Right cardiac atrium (tissue), 5 donors: ENCODE measurements at regions not wholly inside any gene's neighbourhood (a gene's known extent, or its start where the extent isn't known, plus 50 kb on each side); places are given as distances from the start of the nearest gene placed in this dataset.
"Not testable (repeated sequence)": the region's sequence is repeated elsewhere in the genome, so short reads cannot be mapped to it uniquely, and the experiment has no call there.

Source experiments
- ATAC-seq, 2 donors: fragments of 200-7000 bp; cut with Tn5 transposase; one replicate each; pipeline versions ENCODE4 v1.8.0 to v1.9.1; 2020; ENCODE audit warnings: moderate library complexity in 2 of 2, mild to moderate bottlenecking in 1 of 2
- DNase-seq, 3 donors: peaks; one replicate each; pipeline ENCODE4 v3.0.0-alpha.2; 2020
- H3K27ac ChIP-seq: one replicate; pipeline ENCODE4 v1.5.1; 2013; ENCODE audit warnings: mild to moderate bottlenecking, low read length, control low read depth, moderate library complexity
- H3K27me3 ChIP-seq: one replicate; pipeline ENCODE4 v1.6.1; 2013; ENCODE audit not compliant: control insufficient read depth, insufficient read depth
- H3K4me1 ChIP-seq: one replicate; pipeline ENCODE4 v1.6.1; 2013; ENCODE audit warnings: low read length; ENCODE audit not compliant: control insufficient read depth, insufficient read depth
- H3K4me3 ChIP-seq: one replicate; pipeline ENCODE4 v1.5.1; 2013; ENCODE audit warnings: low read length, control low read depth
- H3K9me3 ChIP-seq: one replicate; pipeline ENCODE4 v1.6.1; 2013; ENCODE audit warnings: low read length; ENCODE audit not compliant: control insufficient read depth
- WGBS: extraction: QIAGEN DNeasy Blood & Tissue Kit; methylation state at CpG from one replicate; pipeline ENCODE4 v1.1.7; 2013; 5-methylcytosine and 5-hydroxymethylcytosine counted together
- intact Hi-C, 4 donors: fragments of 100-400 bp; cut with DNase I; formaldehyde crosslinking; loops; one replicate each; pipeline versions ENCODE4 v1.11.0 to v1.14.0; 2022 to 2023
- donor health status: healthy with polysubstance abuse.
- donor health status: DM: no; HTN: yes; CAD: no.
- donor health status: DM: no; HTN: no; CAD: no.
- donor health status: DM: no; HTN: yes; CAD: no; lungs with severe emphysema.
- donor health status: DM: yes; HTN: yes; CAD: no.

- WGBS, result 70% methylated on average over 3 of the region's 3 CpGs
- Histone ChIP-seq H3K27me3 (no peaks in the 10 kb centered on the region), H3K27ac (no peak overlapping the region), H3K4me3 (no peak overlapping the region), H3K9me3 (no peaks in the 10 kb centered on the region), H3K4me1 (no peaks in the 10 kb centered on the region)
- DNase-seq (no peak), ATAC-seq (no peak)
- intact Hi-C loops, result no loop called here
Measured at GRCh38 chr9:29397148-29397547, 1823.9 kb upstream of the C9orf72 start.

GRCh38 chr9:29416204-29416603 is 1842.9 kb upstream of the C9orf72 start:
- WGBS, result 84% methylated on average over 2 of the region's 2 CpGs
- DNase-seq, result no peak
- Histone ChIP-seq H3K27ac (no peak overlapping the region), H3K4me3 (no peak overlapping the region), H3K4me1 (no peaks in the 10 kb centered on the region), H3K27me3 (no peaks in the 10 kb centered on the region), H3K9me3 (no peaks in the 10 kb centered on the region)
- intact Hi-C loops, result no loop called here
- ATAC-seq, result no peak

GRCh38 chr9:29422438-29422837 is 1849.2 kb upstream of the C9orf72 start:
- Histone ChIP-seq H3K4me1 (no peaks in the 10 kb centered on the region), H3K4me3 (no peak overlapping the region), H3K27ac (no peak overlapping the region), H3K9me3 (no peaks in the 10 kb centered on the region), H3K27me3 (no peaks in the 10 kb centered on the region)
- intact Hi-C loops, result no loop called here
- WGBS, result 30% methylated on average over 3 of the region's 3 CpGs
- ATAC-seq, result no peak
- no peak for DNase-seq

- intact Hi-C loops, result no loop called here
- Histone ChIP-seq H3K4me1 (no peaks in the 10 kb centered on the region), H3K4me3 (no peak overlapping the region), H3K27ac (no peak overlapping the region), H3K27me3 (no peaks in the 10 kb centered on the region), H3K9me3 (no peaks in the 10 kb centered on the region)
- ATAC-seq, result no peak
- no peak for DNase-seq
Measured at GRCh38 chr9:29432191-29432590, 1858.9 kb upstream of the C9orf72 start.

- intact Hi-C loops, H3K4me3 ChIP-seq, DNase-seq, H3K27ac ChIP-seq, H3K4me1 ChIP-seq, H3K27me3 ChIP-seq, ATAC-seq, H3K9me3 ChIP-seq: not testable (repeated sequence)
- 39% methylated on average over 2 of the region's 2 CpGs for WGBS
Measured at GRCh38 chr9:29432656-29433055, 1859.4 kb upstream of the C9orf72 start.

- no peak overlapping the region for H3K4me3 ChIP-seq
- WGBS, result 81% methylated on average over 1 of the region's 1 CpG
Measured at GRCh38 chr9:29435368-29435767, 1862.1 kb upstream of the C9orf72 start.

GRCh38 chr9:29437526-29437925 is 1864.2 kb upstream of the C9orf72 start:
- 57% methylated on average over 3 of the region's 3 CpGs for WGBS
- no peak overlapping the region for H3K4me3 ChIP-seq
- no peaks in the 10 kb centered on the region for H3K9me3 ChIP-seq
- intact Hi-C loops, result no loop called here
- no peak overlapping the region for H3K27ac ChIP-seq
- DNase-seq, result no peak
- no peaks in the 10 kb centered on the region for H3K27me3 ChIP-seq
- no peaks in the 10 kb centered on the region for H3K4me1 ChIP-seq
- ATAC-seq, result no peak

More at GRCh38 chr9:29435368-29435767, 1862.1 kb upstream of the C9orf72 start:
- DNase-seq (no peak), ATAC-seq (no peak)
- H3K27ac ChIP-seq, result no peak overlapping the region
- no peaks in the 10 kb centered on the region for H3K4me1 ChIP-seq
- H3K9me3 ChIP-seq, result no peaks in the 10 kb centered on the region
- intact Hi-C loops, result no loop called here
- H3K27me3 ChIP-seq, result no peaks in the 10 kb centered on the region

GRCh38 chr9:29439961-29440360 is 1866.7 kb upstream of the C9orf72 start:
- intact Hi-C loops, result no loop called here
- no peak for DNase-seq
- Histone ChIP-seq H3K4me3 (no peak overlapping the region), H3K4me1 (no peaks in the 10 kb centered on the region), H3K27ac (no peak overlapping the region), H3K27me3 (no peaks in the 10 kb centered on the region), H3K9me3 (no peaks in the 10 kb centered on the region)
- WGBS, result 53% methylated on average over 2 of the region's 2 CpGs
- ATAC-seq, result no peak

- no peaks in the 10 kb centered on the region for H3K4me1 ChIP-seq
- DNase-seq, result no peak
- H3K27ac ChIP-seq, result no peak overlapping the region
- ATAC-seq, result no peak
- intact Hi-C loops, result no loop called here
- 78% methylated on average over 4 of the region's 4 CpGs for WGBS
- no peaks in the 10 kb centered on the region for H3K27me3 ChIP-seq
- no peak overlapping the region for H3K4me3 ChIP-seq
- H3K9me3 ChIP-seq, result no peaks in the 10 kb centered on the region
Measured at GRCh38 chr9:29440449-29440848, 1867.2 kb upstream of the C9orf72 start.

GRCh38 chr9:29445751-29446150 is 1872.5 kb upstream of the C9orf72 start:
- Histone ChIP-seq H3K4me3 (no peak overlapping the region), H3K9me3 (no peaks in the 10 kb centered on the region), H3K27ac (no peak overlapping the region), H3K27me3 (no peaks in the 10 kb centered on the region), H3K4me1 (no peaks in the 10 kb centered on the region)
- ATAC-seq (no peak), DNase-seq (no peak)
- intact Hi-C loops, result no loop called here
- 55% methylated on average over 3 of the region's 3 CpGs for WGBS

GRCh38 chr9:29449306-29449705 is 1876.0 kb upstream of the C9orf72 start:
- DNase-seq (no peak), ATAC-seq (no peak)

GRCh38 chr9:29450343-29450875 is 1877.1 kb upstream of the C9orf72 start:
- H3K4me1 ChIP-seq, ATAC-seq, DNase-seq, H3K27ac ChIP-seq, intact Hi-C loops, H3K27me3 ChIP-seq, H3K9me3 ChIP-seq, H3K4me3 ChIP-seq: not testable (repeated sequence)
- WGBS, result 86% methylated on average over 29 of the region's 29 CpGs

More at GRCh38 chr9:29449306-29449705, 1876.0 kb upstream of the C9orf72 start:
- Histone ChIP-seq H3K4me3 (no peak overlapping the region), H3K9me3 (no peaks in the 10 kb centered on the region), H3K4me1 (no peaks in the 10 kb centered on the region), H3K27ac (no peak overlapping the region), H3K27me3 (no peaks in the 10 kb centered on the region)
- intact Hi-C loops, result no loop called here
